Kidney tubule cell (primary cell): ENCODE measurements at regions not wholly inside any gene's neighbourhood (a gene's known extent, or its start where the extent isn't known, plus 50 kb on each side); places are given as distances from the start of the nearest gene placed in this dataset.

Experiments
- DNase-seq: peaks from one replicate; pipeline ENCODE4 v3.0.0-alpha.2; 2018; ENCODE audit warnings: low spot score

DNA sequence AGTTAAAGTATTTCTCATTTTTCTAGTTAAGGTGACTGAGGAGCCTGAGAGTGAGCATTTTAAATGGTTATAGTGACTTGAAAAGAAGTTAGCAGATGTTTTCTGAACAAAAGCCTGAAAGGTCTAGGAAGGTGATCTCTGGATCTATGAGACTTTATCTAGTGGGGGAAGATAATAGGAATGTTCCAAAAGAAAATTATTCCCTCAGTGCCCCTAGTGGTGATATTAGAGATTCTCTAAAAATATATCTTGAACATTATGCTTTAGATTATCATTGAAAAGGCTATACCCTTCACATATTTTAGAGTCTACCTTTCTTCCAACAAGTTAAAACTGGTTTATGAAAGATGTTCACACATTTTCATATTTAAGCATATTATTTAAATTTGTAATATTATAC is 69.0 kb upstream of the SPANXN1 start:
- no peak for DNase-seq

DNA sequence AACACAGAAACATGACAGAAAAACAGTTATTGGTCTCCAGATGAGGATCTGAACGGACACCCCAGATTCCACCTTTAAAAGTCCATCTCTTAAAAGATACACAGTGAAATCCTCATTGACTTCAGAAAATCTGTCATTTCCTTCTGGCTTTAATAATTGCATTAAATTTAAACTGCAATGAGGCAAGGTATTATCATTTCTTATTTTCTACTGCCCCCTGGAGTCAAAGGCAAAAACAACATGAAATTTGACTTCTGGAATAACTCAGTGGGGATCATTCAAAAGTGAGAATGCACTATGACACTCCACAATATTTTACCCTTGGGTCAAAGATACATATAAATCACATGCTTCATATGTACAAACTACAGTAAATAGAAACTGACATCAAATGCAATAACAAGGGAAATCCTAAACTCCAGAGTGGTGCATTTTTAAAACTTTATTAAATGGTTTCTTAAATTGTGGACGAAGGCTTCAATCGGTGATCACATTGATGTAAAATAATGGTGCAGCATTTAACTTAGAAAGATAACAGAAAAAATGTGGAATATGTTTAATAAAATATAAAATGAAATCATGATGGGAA is 56.4 kb upstream of the SPANXN1 start:
- DNase-seq: peak; percentile 26
